H1 (cell line): ENCODE measurements at regions not wholly inside any gene's neighbourhood (a gene's known extent, or its start where the extent isn't known, plus 50 kb on each side); places are given as distances from the start of the nearest gene placed in this dataset.

Experiments used
- CHD1 ChIP-seq: IDR thresholded peaks from 2 replicates; pipeline ENCODE4 v1.6.1; 2012; ENCODE audit warnings: low read depth, low read length, improper control_type of control experiment
- CTCF ChIP-seq, 3 experiments: IDR thresholded peaks; 1 replicate in 2 of 3; 2 replicates in 1 of 3; pipeline versions ENCODE4 v1.5.1 to v1.6.1; 2011; ENCODE audit warnings: low read length in 3 of 3, mild to moderate bottlenecking in 3 of 3, inconsistent platforms in 2 of 3, low read depth in 1 of 3, moderate library complexity in 1 of 3; ENCODE audit not compliant: insufficient read depth in 1 of 3; ENCODE audit errors: control extremely low read depth in 1 of 3
- EZH2 ChIP-seq: fragments of 200-600 bp; sonication (generic); IDR thresholded peaks from 2 replicates; pipeline ENCODE4 v1.7.1; 2012; ENCODE audit warnings: low read depth, mild to moderate bottlenecking, moderate library complexity, low read length, inconsistent platforms; ENCODE audit not compliant: severe bottlenecking
- GABPA ChIP-seq: IDR thresholded peaks from 2 replicates; pipeline ENCODE4 v1.6.1; 2011; ENCODE audit warnings: mild to moderate bottlenecking, low read length, moderate library complexity, borderline replicate concordance; ENCODE audit not compliant: insufficient read depth
- POLR2A ChIP-seq, 2 experiments: IDR thresholded peaks; 1 replicate in 1 of 2; 2 replicates in 1 of 2; pipeline ENCODE4 v1.6.1; 2011; ENCODE audit warnings: low read depth in 2 of 2, low read length in 2 of 2, mild to moderate bottlenecking in 2 of 2; ENCODE audit errors: control extremely low read depth in 1 of 2
- POLR2AphosphoS5 ChIP-seq: IDR thresholded peaks from 2 replicates; pipeline ENCODE4 v1.6.1; 2011; ENCODE audit warnings: low read depth, low read length
- RAD21 ChIP-seq, 2 experiments: IDR thresholded peaks in 1 of 2; conservative IDR thresholded peaks in 1 of 2; 2 replicates each; pipeline ENCODE4 v1.6.1; 2011; ENCODE audit warnings: low read depth in 2 of 2, low read length in 2 of 2, improper control_type of control experiment in 1 of 2, inconsistent platforms in 1 of 2, mild to moderate bottlenecking in 1 of 2, moderate library complexity in 1 of 2
- TAF1 ChIP-seq: IDR thresholded peaks from 2 replicates; pipeline ENCODE4 v1.6.1; 2011; ENCODE audit warnings: mild to moderate bottlenecking, low read depth, low read length
- USF2 ChIP-seq: IDR thresholded peaks from 2 replicates; pipeline ENCODE4 v1.6.1; 2011; ENCODE audit warnings: low read length, improper control_type of control experiment
- TF ChIP-seq, protein P1 (sequence below): IDR thresholded peaks from 2 replicates; pipeline ENCODE4 v1.6.1; 2012; ENCODE audit warnings: low read length, inconsistent platforms

DNA sequence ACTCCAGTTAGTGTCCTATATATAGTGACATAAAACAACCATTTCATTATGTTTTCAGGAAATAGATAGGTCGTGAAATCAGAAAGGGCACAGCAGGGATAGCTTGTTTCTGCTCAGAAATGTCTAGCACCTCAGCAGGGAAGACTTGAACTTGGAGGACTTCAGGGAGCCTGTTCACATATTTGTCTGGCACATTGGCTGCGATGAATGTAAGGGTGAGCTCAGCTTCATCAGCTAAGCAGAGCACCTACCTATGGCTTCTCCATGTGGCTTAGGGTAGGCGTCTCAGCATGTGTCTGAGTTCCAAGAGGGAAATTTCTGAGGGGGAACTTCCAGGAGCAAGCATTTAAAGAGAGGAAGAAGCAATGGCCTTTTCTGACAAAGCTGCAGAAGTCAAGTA, 126.2 kb downstream of the PCDH10 start:
- TF ChIP-seq CTCF (IDR thresholded peaks at IDR 0.05; ENCODE audit: control extremely low read depth in 1 of 3, insufficient read depth in 1 of 3, low read depth in 1 of 3, low read length in 3 of 3) (no peak), POLR2AphosphoS5 (no peak), POLR2A (IDR thresholded peaks at IDR 0.05; ENCODE audit: control extremely low read depth in 1 of 2, low read depth in 2 of 2, low read length in 2 of 2) (no peak), TAF1 (no peak), RAD21 (IDR thresholded peaks at IDR 0.05 in 1 of 2, conservative IDR thresholded peaks at IDR 0.05 in 1 of 2; ENCODE audit: low read depth in 2 of 2, low read length in 2 of 2) (no peak), GABPA (no peak), CHD1 (no peak), USF2 (no peak), EZH2 (no peak)
- TF ChIP-seq, protein P1, sequence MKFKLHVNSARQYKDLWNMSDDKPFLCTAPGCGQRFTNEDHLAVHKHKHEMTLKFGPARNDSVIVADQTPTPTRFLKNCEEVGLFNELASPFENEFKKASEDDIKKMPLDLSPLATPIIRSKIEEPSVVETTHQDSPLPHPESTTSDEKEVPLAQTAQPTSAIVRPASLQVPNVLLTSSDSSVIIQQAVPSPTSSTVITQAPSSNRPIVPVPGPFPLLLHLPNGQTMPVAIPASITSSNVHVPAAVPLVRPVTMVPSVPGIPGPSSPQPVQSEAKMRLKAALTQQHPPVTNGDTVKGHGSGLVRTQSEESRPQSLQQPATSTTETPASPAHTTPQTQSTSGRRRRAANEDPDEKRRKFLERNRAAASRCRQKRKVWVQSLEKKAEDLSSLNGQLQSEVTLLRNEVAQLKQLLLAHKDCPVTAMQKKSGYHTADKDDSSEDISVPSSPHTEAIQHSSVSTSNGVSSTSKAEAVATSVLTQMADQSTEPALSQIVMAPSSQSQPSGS = no peak
